Liver (tissue), 8 donors: ENCODE measurements at regions not wholly inside any gene's neighbourhood (a gene's known extent, or its start where the extent isn't known, plus 50 kb on each side); places are given as distances from the start of the nearest gene placed in this dataset.

Source experiments
- DNase-seq: peaks from one replicate; pipeline ENCODE4 v3.0.0-alpha.2; 2017; ENCODE audit warnings: low spot score
- H3K27ac ChIP-seq, 2 donors: one replicate each; pipeline ENCODE4 v1.7.0; 2013; ENCODE audit warnings: inconsistent platforms in 2 of 2, low read length in 2 of 2, control low read depth in 1 of 2, low read depth in 1 of 2, mild to moderate bottlenecking in 1 of 2
- H3K27me3 ChIP-seq, 4 donors: one replicate each; pipeline versions ENCODE4 v1.6.1 to v1.7.0; 2013; ENCODE audit warnings: low read length in 3 of 4, inconsistent platforms in 1 of 4, mild to moderate bottlenecking in 1 of 4, moderate library complexity in 1 of 4; ENCODE audit not compliant: control insufficient read depth in 4 of 4, insufficient read depth in 4 of 4
- H3K36me3 ChIP-seq, 4 donors: one replicate each; pipeline versions ENCODE4 v1.6.1 to v1.7.0; 2013; ENCODE audit warnings: low read length in 3 of 4, mild to moderate bottlenecking in 3 of 4, low read depth in 1 of 4, moderate library complexity in 1 of 4; ENCODE audit not compliant: control insufficient read depth in 4 of 4, insufficient read depth in 3 of 4
- H3K4me1 ChIP-seq, 4 donors: one replicate each; pipeline versions ENCODE4 v1.6.1 to v1.7.0; 2013; ENCODE audit warnings: low read length in 3 of 4, mild to moderate bottlenecking in 3 of 4, moderate library complexity in 1 of 4; ENCODE audit not compliant: control insufficient read depth in 4 of 4, insufficient read depth in 4 of 4
- H3K4me3 ChIP-seq, 3 donors: one replicate each; pipeline versions ENCODE4 v1.6.1 to v1.7.0; 2013; ENCODE audit warnings: low read length in 3 of 3, control low read depth in 1 of 3, low read depth in 1 of 3, mild to moderate bottlenecking in 1 of 3
- H3K9ac ChIP-seq, 2 donors: one replicate each; pipeline ENCODE4 v1.7.0; 2013; ENCODE audit warnings: low read length in 2 of 2, mild to moderate bottlenecking in 2 of 2, moderate library complexity in 2 of 2, control low read depth in 1 of 2, low read depth in 1 of 2
- H3K9me3 ChIP-seq, 4 donors: one replicate each; pipeline versions ENCODE4 v1.6.1 to v1.7.0; 2013; ENCODE audit warnings: low read length in 3 of 4; ENCODE audit not compliant: control insufficient read depth in 4 of 4
- CTCF ChIP-seq: fragments of 150-350 bp; IDR thresholded peaks from 2 replicates; pipeline ENCODE4 v1.5.1; 2017; ENCODE audit warnings: improper control_type of control experiment, low read depth, low read length; ENCODE audit not compliant: missing input control
- EGR1 ChIP-seq, 2 donors: IDR thresholded peaks; 2 replicates each; pipeline ENCODE4 v1.6.1; 2016 to 2018; ENCODE audit warnings: antibody characterized with exemption in 2 of 2, low read depth in 2 of 2
- FOXA1 ChIP-seq: IDR thresholded peaks from 2 replicates; pipeline ENCODE4 v1.6.1; 2016; ENCODE audit warnings: antibody characterized with exemption
- FOXA2 ChIP-seq: IDR thresholded peaks from 2 replicates; pipeline ENCODE4 v1.6.1; 2016; ENCODE audit warnings: antibody characterized with exemption
- GABPA ChIP-seq, 2 donors: IDR thresholded peaks in 1 of 2; conservative IDR thresholded peaks in 1 of 2; 2 replicates each; pipeline ENCODE4 v1.6.1; 2016; ENCODE audit warnings: antibody characterized with exemption in 2 of 2, mild to moderate bottlenecking in 1 of 2, moderate library complexity in 1 of 2
- HNF4A ChIP-seq, 2 donors: conservative IDR thresholded peaks; 2 replicates each; pipeline ENCODE4 v1.6.1; 2016; ENCODE audit warnings: antibody characterized with exemption in 2 of 2, mild to moderate bottlenecking in 2 of 2
- HNF4G ChIP-seq: IDR thresholded peaks from 2 replicates; pipeline ENCODE4 v1.6.1; 2016; ENCODE audit warnings: antibody characterized with exemption
- JUND ChIP-seq, 2 donors: IDR thresholded peaks; 2 replicates each; pipeline ENCODE4 v1.6.1; 2016; ENCODE audit warnings: antibody characterized with exemption in 2 of 2
- MAX ChIP-seq: IDR thresholded peaks from 2 replicates; pipeline ENCODE4 v1.6.1; 2016; ENCODE audit warnings: antibody characterized with exemption
- NR2F2 ChIP-seq: IDR thresholded peaks from 2 replicates; pipeline ENCODE4 v1.6.1; 2016; ENCODE audit warnings: antibody characterized with exemption
- RAD21 ChIP-seq, 2 donors: IDR thresholded peaks; 2 replicates each; pipeline ENCODE4 v1.6.1; 2016; ENCODE audit warnings: antibody characterized with exemption in 2 of 2, mild to moderate bottlenecking in 2 of 2
- REST ChIP-seq: IDR thresholded peaks from 2 replicates; pipeline ENCODE4 v1.6.1; 2016; ENCODE audit warnings: antibody characterized with exemption, mild to moderate bottlenecking
- RXRA ChIP-seq, 2 donors: IDR thresholded peaks; 2 replicates each; pipeline ENCODE4 v1.6.1; 2017 to 2018; ENCODE audit warnings: antibody characterized with exemption in 2 of 2, mild to moderate bottlenecking in 1 of 2
- TAF1 ChIP-seq: conservative IDR thresholded peaks from 2 replicates; pipeline ENCODE4 v1.6.1; 2016; ENCODE audit warnings: antibody characterized with exemption, mild to moderate bottlenecking
- YY1 ChIP-seq: IDR thresholded peaks from 2 replicates; pipeline ENCODE4 v1.6.1; 2016; ENCODE audit warnings: antibody characterized with exemption, mild to moderate bottlenecking
- ZBTB33 ChIP-seq: IDR thresholded peaks from 2 replicates; pipeline ENCODE4 v1.6.1; 2016; ENCODE audit warnings: antibody characterized with exemption
- WGBS: extraction: QIAGEN DNeasy Blood & Tissue Kit; methylation state at CpG from one replicate; pipeline ENCODE4 v1.1.7; 2013; 5-methylcytosine and 5-hydroxymethylcytosine counted together
- donor health status: healthy.
- donor health status: healthy.
- donor health status: healthy.
- donor health status: healthy.
- donor health status: healthy.

- 94% methylated on average over 2 of the region's 2 CpGs for WGBS
Observed at GRCh38 chrX:20620306-20620705, 353.6 kb upstream of the RPS6KA3 start.

More at GRCh38 chrX:20620306-20620705, 353.6 kb upstream of the RPS6KA3 start:
- H3K27ac ChIP-seq = no peak overlapping the region
- H3K36me3 ChIP-seq = no peaks in the 10 kb centered on the region
- no peak overlapping the region for H3K9ac ChIP-seq
- H3K4me3 ChIP-seq = no peak overlapping the region
- H3K27me3 ChIP-seq = no peaks in the 10 kb centered on the region
- TF ChIP-seq GABPA (IDR thresholded peaks at IDR 0.05 in 1 of 2, conservative IDR thresholded peaks at IDR 0.05 in 1 of 2) (no peak), HNF4A (conservative IDR thresholded peaks at IDR 0.05) (no peak), CTCF (no peak), REST (no peak), JUND (IDR thresholded peaks at IDR 0.05) (no peak), NR2F2 (no peak), TAF1 (no peak), YY1 (no peak), MAX (no peak), HNF4G (no peak), RXRA (IDR thresholded peaks at IDR 0.05) (no peak), ZBTB33 (no peak), FOXA1 (no peak), EGR1 (IDR thresholded peaks at IDR 0.05; ENCODE audit: low read depth in 2 of 2) (no peak), FOXA2 (no peak), RAD21 (IDR thresholded peaks at IDR 0.05) (no peak)
- DNase-seq = no peak
- peaks cover 0 to 2% (median 0%) of the 10 kb centered on the region in 4 donors for H3K9me3 ChIP-seq
- H3K4me1 ChIP-seq = no peaks in the 10 kb centered on the region
